HG02970 (cell line): ENCODE measurements at regions not wholly inside any gene's neighbourhood (a gene's known extent, or its start where the extent isn't known, plus 50 kb on each side); places are given as distances from the start of the nearest gene placed in this dataset.
"Not testable (repeated sequence)": the region's sequence is repeated elsewhere in the genome, so short reads cannot be mapped to it uniquely, and the experiment has no call there.

Experiments used
- ATAC-seq: cut with Tn5 transposase; IDR thresholded peaks from one replicate; pipeline ENCODE4 v1.9.1; 2021; ENCODE audit warnings: mild to moderate bottlenecking, moderate library complexity, moderate number of reproducible peaks; ENCODE audit not compliant: unreplicated experiment, low FRiP score

- ATAC-seq, result no peak
Measured at GRCh38 chr2:2738276-2738675, 407.2 kb upstream of the MYT1L start.

DNA sequence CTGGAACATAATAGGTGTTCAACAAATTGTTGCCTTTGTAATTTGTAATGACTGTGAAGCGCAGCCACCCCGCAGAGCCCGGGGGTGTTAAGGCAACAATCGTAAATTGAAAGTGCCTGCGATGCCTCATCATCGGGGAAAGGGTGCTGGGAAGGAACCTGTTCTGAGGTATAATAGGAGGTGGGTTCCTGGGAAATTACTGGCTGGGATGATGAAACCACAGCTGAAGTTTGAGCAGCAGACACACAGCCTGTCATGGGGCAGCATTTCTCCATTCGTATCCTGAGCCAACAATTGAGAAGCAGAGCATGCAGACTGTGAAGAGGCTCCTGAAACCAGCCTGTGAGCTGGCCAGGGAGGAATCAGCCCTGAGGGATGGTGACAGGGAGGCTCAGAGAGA lies 404.0 kb upstream of the MYT1L start:
- no peak for ATAC-seq

DNA sequence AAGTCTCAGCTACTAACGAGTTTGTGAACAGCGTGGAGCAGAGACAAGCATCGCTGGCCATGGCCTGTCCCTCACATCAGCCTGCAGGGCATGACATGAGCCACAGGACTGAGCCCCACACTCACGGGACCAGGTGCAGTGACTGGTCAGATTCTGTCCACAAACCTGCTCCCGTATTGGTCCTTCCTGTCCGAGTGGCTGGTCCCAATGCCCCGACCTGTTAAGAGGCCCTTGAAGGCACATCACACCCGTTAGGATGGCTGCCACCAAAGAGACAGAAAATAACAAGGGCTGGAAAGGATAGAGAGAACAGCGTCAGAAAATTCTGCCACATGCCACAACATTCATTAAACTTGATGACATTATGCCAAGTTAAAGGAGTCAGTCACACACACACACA lies 403.2 kb upstream of the MYT1L start:
- ATAC-seq, result no peak

DNA sequence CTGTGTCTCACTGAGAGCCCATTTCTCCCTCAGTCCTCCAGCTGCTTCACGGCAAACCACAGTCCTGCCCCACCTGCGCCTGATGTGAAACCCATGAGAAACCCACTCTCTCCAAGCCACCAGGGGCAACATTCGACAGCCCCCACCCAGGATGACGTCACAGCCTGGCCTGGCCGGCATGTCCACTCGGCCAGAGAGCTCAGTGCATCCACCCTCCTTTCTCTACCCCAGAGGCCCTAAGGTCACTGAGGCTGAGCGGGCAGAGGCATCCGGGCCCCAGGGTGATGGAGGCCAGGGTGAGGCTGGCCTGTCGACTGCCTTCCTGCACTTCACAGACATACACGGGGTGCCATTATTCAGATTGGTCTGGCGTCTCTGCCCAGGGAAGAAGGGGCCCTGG lies 402.7 kb upstream of the MYT1L start:
- no peak for ATAC-seq

DNA sequence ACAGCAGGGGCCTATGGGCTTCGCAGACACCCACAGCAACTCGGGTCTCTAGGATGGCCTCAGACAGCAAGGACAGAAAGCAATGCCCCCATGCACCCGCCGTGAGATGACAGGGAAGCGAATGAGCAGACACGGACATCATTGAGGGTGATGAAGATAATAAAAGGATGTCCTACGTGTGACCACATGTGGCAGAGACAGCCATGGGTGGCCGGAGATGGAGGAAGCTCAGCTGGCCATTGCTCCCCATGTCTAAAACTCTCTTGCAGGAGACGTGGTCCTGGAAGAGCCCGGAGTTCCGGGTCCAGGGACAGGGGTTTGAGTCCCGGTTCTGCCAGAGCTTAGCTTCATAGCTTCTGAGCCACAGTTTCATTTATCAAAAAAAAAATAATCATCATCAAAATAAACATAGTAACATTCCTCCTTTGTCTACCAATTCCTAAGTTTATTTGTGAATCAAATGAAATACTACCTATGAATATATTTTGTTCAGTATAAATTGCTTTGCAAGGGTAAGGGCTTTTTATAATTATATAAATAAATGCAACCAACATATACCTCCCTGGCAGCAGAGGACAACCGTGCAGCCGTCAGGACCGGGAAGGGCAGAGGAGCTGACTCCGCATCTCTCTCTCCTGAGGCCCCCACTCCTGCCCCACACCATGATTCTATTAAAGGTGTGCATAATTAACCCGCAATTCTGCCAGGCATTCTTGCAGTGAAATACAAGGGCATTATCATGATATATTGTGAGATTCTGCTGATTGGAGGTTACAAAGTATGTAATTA lies 401.4 kb upstream of the MYT1L start:
- no peak for ATAC-seq

DNA sequence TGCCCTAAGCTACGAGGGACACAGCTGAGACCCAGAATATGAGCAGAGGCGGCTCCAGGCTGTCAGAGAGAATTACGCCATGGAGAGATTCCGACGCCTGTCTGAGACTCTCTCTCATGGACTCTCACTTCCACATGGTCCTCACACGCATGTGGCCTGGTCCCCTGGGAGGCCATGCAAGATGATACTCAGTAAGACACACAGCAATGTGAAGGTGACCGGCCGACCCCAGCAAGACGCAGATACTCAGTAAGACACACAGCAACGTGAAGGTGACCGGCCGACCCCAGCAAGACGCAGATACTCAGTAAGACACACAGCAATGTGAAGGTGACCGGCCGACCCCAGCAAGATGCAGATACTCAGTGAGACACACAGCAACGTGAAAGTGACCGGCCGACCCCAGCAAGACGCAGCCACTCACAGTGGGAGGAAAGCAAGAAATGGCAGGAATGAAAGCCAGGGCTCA lies 400.8 kb upstream of the MYT1L start:
- no peak for ATAC-seq

GRCh38 chr2:2731101-2731815 lies 400.2 kb upstream of the MYT1L start:
- no peak for ATAC-seq

- no peak for ATAC-seq
Measured at GRCh38 chr2:2730301-2730833, 399.3 kb upstream of the MYT1L start.

- ATAC-seq, result no peak
Measured at GRCh38 chr2:2729246-2729645, 398.2 kb upstream of the MYT1L start.

GRCh38 chr2:2728635-2729034 lies 397.6 kb upstream of the MYT1L start:
- no peak for ATAC-seq

- ATAC-seq, result no peak
Measured at GRCh38 chr2:2727876-2728511, 396.9 kb upstream of the MYT1L start.

GRCh38 chr2:2726163-2726562 lies 395.1 kb upstream of the MYT1L start:
- no peak for ATAC-seq

DNA sequence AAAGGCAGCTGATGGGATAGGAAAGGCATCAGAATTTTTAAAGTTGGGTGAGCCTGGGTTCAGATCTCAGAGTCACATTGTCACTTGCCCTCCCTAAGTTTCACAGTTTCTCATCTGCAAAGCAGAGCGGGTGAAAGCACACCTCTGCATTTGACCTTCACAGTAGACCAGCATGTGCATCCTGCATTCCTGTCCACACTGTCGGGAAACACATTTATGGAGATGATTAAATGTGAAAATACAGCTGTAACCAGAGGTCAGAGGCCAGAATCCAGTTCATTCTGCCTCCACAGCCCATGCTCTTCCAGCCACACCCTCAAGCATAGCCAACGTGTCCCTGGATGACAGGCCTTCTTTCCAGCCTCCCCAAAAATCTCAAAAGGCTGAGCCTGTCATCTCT lies 392.0 kb upstream of the MYT1L start:
- no peak for ATAC-seq

DNA sequence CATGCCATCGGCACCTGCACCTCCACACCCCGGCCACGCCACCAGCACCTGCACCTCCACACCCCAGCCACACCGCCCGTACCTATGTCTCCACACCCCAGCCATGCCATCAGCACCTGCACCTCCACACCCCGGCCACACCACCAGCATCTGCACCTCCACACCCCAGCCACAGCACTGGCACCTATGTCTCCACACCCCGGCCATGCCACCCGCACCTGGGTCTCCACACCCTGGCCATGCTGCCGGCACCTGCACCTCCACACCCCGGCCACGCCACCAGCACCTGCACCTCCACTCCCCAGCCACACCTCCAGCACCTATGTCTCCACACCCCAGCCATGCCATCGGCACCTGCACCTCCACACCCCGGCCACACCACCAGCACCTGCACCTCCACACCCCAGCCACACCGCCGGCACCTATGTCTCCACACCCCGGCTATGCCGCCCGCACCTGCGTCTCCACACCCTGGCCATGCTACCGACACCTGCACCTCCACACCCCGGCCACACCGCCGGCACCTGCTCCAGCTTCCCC lies 390.3 kb upstream of the MYT1L start:
- ATAC-seq, result no peak

DNA sequence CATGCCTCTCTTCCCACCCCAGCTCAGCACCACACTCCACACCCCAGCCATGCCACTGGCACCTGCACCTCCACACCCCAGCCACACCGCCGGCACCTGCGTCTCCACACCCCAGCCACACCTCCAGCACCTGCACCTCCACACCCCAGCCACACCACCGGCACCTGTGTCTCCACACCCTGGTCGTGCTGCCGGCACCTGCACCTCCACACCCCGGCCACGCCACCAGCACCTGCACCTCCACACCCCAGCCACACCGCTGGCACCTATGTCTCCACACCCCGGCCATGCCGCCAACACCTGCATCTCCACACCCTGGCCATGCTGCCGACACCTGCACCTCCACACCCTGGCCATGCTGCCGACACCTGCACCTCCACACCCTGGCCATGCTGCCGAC lies 389.7 kb upstream of the MYT1L start:
- ATAC-seq, result not testable (repeated sequence)

GRCh38 chr2:2720351-2720750 lies 389.3 kb upstream of the MYT1L start:
- ATAC-seq, result no peak

- no peak for ATAC-seq
Measured at GRCh38 chr2:2719781-2720180, 388.7 kb upstream of the MYT1L start.

DNA sequence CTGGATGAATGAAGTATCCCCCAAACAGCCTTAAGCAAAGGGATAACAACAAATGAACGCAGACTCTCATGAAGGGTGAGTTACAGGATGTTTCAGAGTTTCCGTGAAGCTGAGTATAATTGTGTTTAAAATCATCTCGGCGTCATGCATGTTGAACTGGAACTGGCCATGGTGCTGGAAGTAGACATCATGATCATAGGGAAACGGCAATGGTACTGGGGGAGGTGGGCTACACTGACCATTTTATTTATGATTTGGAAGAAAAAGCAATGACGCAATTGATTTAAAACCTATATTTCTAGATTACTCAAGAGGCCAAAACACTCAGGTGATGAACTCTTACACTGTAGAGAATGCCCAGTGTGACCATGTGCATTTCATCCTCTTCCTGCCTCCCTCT lies 387.9 kb upstream of the MYT1L start:
- ATAC-seq, result no peak

DNA sequence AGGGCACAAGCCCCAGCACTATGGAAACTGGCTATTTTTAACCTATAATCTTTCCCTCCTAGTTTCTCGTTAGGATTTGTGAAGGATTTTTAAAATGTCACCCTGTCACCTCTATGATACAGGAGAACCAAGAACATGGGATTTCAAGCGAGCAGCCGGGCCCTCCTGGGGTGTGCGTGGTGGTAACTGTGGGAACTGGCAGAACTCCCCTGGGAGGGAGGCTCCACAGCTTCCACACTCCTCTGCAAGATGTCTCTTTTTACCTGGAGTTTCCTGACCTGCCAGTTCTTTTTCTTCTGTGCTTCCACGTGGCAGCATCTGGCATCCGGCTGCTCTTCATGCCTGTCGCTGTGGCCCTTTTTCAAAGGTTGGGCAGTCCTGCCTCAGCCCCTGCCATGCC lies 386.3 kb upstream of the MYT1L start:
- no peak for ATAC-seq

DNA sequence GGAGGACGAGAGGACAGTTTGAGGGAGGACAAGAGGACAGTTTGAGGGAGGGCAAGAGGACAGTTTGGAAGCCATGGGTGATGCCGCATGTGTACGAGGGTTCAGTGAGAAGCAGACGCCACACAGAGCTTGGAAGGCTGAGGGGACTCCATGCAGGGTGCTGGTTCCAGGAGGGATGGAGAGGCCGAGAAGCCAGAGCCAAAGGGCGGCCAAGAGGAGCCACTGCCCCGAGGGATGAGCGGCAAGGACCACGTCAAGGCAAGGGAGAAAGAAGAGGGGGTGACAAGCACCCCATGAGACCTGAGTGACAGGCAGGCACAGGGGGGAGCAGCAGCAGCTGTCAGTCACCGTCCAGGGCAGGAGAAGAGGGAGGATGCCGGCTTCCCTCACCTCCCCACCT lies 385.7 kb upstream of the MYT1L start:
- ATAC-seq, result no peak
